H9 (cell line): ENCODE measurements at regions not wholly inside any gene's neighbourhood (a gene's known extent, or its start where the extent isn't known, plus 50 kb on each side); places are given as distances from the start of the nearest gene placed in this dataset.

Source experiments
- DNase-seq: peaks from one replicate; pipeline ENCODE4 v3.0.0-alpha.2; 2017
- H2AFZ ChIP-seq: one replicate; pipeline ENCODE4 v1.6.1; 2013; ENCODE audit warnings: mild to moderate bottlenecking, low read length, control low read depth, moderate library complexity
- H2AK5ac ChIP-seq: 2 replicates; pipeline ENCODE4 v1.6.1; 2013; ENCODE audit warnings: low read length, control low read depth, mixed read lengths; ENCODE audit not compliant: insufficient read length
- H2BK120ac ChIP-seq: one replicate; pipeline ENCODE4 v1.6.1; 2013; ENCODE audit warnings: low read depth, mild to moderate bottlenecking, low read length, control low read depth, inconsistent platforms; ENCODE audit not compliant: poor library complexity, severe bottlenecking
- H2BK12ac ChIP-seq: 2 replicates; pipeline ENCODE4 v1.6.1; 2013; ENCODE audit warnings: low read length, control low read depth, mixed read lengths, low read depth; ENCODE audit not compliant: insufficient read length
- H2BK15ac ChIP-seq: 2 replicates; pipeline ENCODE4 v1.6.1; 2013; ENCODE audit warnings: low read depth, low read length, control low read depth
- H2BK20ac ChIP-seq: one replicate; pipeline ENCODE4 v1.6.1; 2013; ENCODE audit warnings: low read depth, mild to moderate bottlenecking, low read length, control low read depth, inconsistent platforms; ENCODE audit not compliant: poor library complexity, severe bottlenecking
- H2BK5ac ChIP-seq: 2 replicates; pipeline ENCODE4 v1.6.1; 2013; ENCODE audit warnings: low read length, control low read depth, mixed read lengths; ENCODE audit not compliant: insufficient read length
- H3K14ac ChIP-seq: 2 replicates; pipeline ENCODE4 v1.6.1; 2013; ENCODE audit warnings: low read length, control low read depth; ENCODE audit not compliant: insufficient read depth
- H3K18ac ChIP-seq: 2 replicates; pipeline ENCODE4 v1.6.1; 2013; ENCODE audit warnings: low read depth, mild to moderate bottlenecking, mixed read lengths, low read length, control low read depth; ENCODE audit not compliant: insufficient read length
- H3K23ac ChIP-seq: 2 replicates; pipeline ENCODE4 v1.6.1; 2013; ENCODE audit warnings: low read length, control low read depth, mixed read lengths, low read depth; ENCODE audit not compliant: insufficient read length
- H3K23me2 ChIP-seq: 2 replicates; pipeline ENCODE4 v1.6.1; 2013; ENCODE audit warnings: low read depth, mild to moderate bottlenecking, mixed read lengths, low read length, control low read depth; ENCODE audit not compliant: insufficient read length, poor library complexity, severe bottlenecking
- H3K27ac ChIP-seq: 2 replicates; pipeline ENCODE4 v1.5.1; 2013; ENCODE audit warnings: low read length, control low read depth, mixed read lengths, low read depth; ENCODE audit not compliant: insufficient read length
- H3K27me3 ChIP-seq: 2 replicates; pipeline ENCODE4 v1.6.1; 2013; ENCODE audit warnings: low read length, control low read depth, inconsistent platforms; ENCODE audit not compliant: insufficient read depth
- H3K4ac ChIP-seq: 2 replicates; pipeline ENCODE4 v1.6.1; 2013; ENCODE audit warnings: low read depth, mild to moderate bottlenecking, control low read depth, inconsistent platforms, low read length, moderate library complexity
- H3K4me1 ChIP-seq: 2 replicates; pipeline ENCODE4 v1.6.1; 2013; ENCODE audit warnings: low read length, control low read depth, inconsistent platforms; ENCODE audit not compliant: insufficient read depth
- H3K4me2 ChIP-seq: 2 replicates; pipeline ENCODE4 v1.6.1; 2013; ENCODE audit warnings: low read length, control low read depth, mixed read lengths; ENCODE audit not compliant: insufficient read length, insufficient read depth
- H3K56ac ChIP-seq: 2 replicates; pipeline ENCODE4 v1.6.1; 2013; ENCODE audit warnings: low read depth, mild to moderate bottlenecking, mixed read lengths, low read length, control low read depth; ENCODE audit not compliant: insufficient read length
- H3K79me1 ChIP-seq: 2 replicates; pipeline ENCODE4 v1.6.1; 2013; ENCODE audit warnings: low read depth, mild to moderate bottlenecking, moderate library complexity, low read length, control low read depth, inconsistent platforms; ENCODE audit not compliant: insufficient read depth, poor library complexity, severe bottlenecking
- H3K79me2 ChIP-seq: 2 replicates; pipeline ENCODE4 v1.6.1; 2013; ENCODE audit warnings: low read length, control low read depth, inconsistent platforms; ENCODE audit not compliant: insufficient read depth
- H3K9ac ChIP-seq: 2 replicates; pipeline ENCODE4 v1.6.1; 2013; ENCODE audit warnings: low read length, control low read depth, mixed read lengths; ENCODE audit not compliant: insufficient read length; ENCODE audit errors: extremely low read depth
- H3K9me3 ChIP-seq: one replicate; pipeline ENCODE4 v1.6.1; 2013; ENCODE audit warnings: low read depth, low read length, inconsistent platforms; ENCODE audit not compliant: control insufficient read depth
- H3T11ph ChIP-seq: one replicate; pipeline ENCODE4 v1.6.1; 2013; ENCODE audit warnings: mild to moderate bottlenecking, low read length, control low read depth, inconsistent platforms
- H4K20me1 ChIP-seq: one replicate; pipeline ENCODE4 v1.6.1; 2013; ENCODE audit not compliant: control insufficient read depth, insufficient read length, insufficient read depth
- H4K5ac ChIP-seq: 2 replicates; pipeline ENCODE4 v1.6.1; 2013; ENCODE audit warnings: low read depth, mild to moderate bottlenecking, mixed read lengths, low read length, control low read depth; ENCODE audit not compliant: insufficient read length
- H4K8ac ChIP-seq: replicated peaks from 2 replicates; pipeline ENCODE4 v1.6.1; 2013; ENCODE audit warnings: low read length, control low read depth, mixed read lengths, low read depth; ENCODE audit not compliant: insufficient read length
- H4K91ac ChIP-seq: 2 replicates; pipeline ENCODE4 v1.6.1; 2013; ENCODE audit warnings: low read depth, mild to moderate bottlenecking, moderate library complexity, mixed read lengths, low read length, control low read depth; ENCODE audit not compliant: insufficient read length
- H3K27ac Mint-ChIP-seq, 3 experiments: 2 replicates in 2 of 3; 3 replicates in 1 of 3; pipeline ENCODE4 v1.8.0; 2020 to 2021; ENCODE audit warnings: mixed read lengths in 3 of 3, mild to moderate bottlenecking in 1 of 3, moderate library complexity in 1 of 3
- H3K27me3 Mint-ChIP-seq: 2 replicates; pipeline ENCODE4 v1.8.0; 2021; ENCODE audit warnings: low read depth, mild to moderate bottlenecking, moderate library complexity, mixed read lengths
- H3K36me3 Mint-ChIP-seq, 3 experiments: 2 replicates in 2 of 3; 3 replicates in 1 of 3; pipeline ENCODE4 v1.8.0; 2020 to 2021; ENCODE audit warnings: low read depth in 3 of 3, mixed read lengths in 3 of 3; ENCODE audit not compliant: insufficient read depth in 1 of 3
- H3K4me1 Mint-ChIP-seq, 2 experiments: 2 replicates each; pipeline ENCODE4 v1.8.0; 2020; ENCODE audit warnings: mixed read lengths in 2 of 2
- H3K4me3 Mint-ChIP-seq, 2 experiments: 2 replicates in 1 of 2; 3 replicates in 1 of 2; pipeline ENCODE4 v1.8.0; 2020 to 2021; ENCODE audit warnings: mild to moderate bottlenecking in 2 of 2, mixed read lengths in 2 of 2, moderate library complexity in 1 of 2
- H3K9me3 Mint-ChIP-seq, 2 experiments: 2 replicates in 1 of 2; 3 replicates in 1 of 2; pipeline ENCODE4 v1.8.0; 2020; ENCODE audit warnings: mild to moderate bottlenecking in 2 of 2, mixed read lengths in 2 of 2, moderate library complexity in 1 of 2
- WGBS: extraction: QIAGEN DNeasy Blood & Tissue Kit; methylation state at CpG from one replicate; pipeline ENCODE4 v1.1.7; 2013; ENCODE audit warnings: missing lambda C conversion rate, low lambda C conversion rate, mixed read lengths; ENCODE audit not compliant: insufficient read length; ENCODE audit errors: extremely low coverage; 5-methylcytosine and 5-hydroxymethylcytosine counted together
- TF ChIP-seq, protein P1 (sequence below): fragments of 200-600 bp; sonication (generic); conservative IDR thresholded peaks from 3 replicates; pipeline ENCODE4 v1.8.0; 2021; ENCODE audit warnings: antibody characterized with exemption, mild to moderate bottlenecking

DNA sequence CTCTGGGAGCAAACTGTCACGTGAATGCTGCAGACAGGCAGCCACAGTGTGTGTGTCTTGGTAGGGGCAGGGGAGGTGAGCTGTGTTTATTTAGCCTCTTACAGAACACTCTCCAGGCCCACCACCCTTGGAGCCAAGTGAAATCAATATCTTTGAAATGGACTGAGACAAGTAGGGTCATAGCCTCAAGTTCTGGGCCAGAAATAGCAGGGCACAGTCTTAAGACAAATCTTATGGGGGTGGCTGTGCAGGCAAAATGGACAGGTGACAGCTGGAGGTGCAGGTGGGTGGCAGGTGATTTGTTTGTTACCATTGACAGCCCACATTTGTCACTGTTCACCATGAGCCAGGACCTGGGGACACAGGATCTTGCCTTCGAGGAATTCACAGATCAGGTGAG, 93.6 kb upstream of the NMNAT3 start:
- Mint-ChIP-seq H3K4me3 (no peak overlapping the region), H3K36me3 (peaks cover 0 to 1% (median 0%) of the 10 kb centered on the region in 3 experiments; a peak in 1 of 7 replicates), H3K27ac (no peak overlapping the region), H3K4me1 (peaks cover 16 to 20% of the 10 kb centered on the region in 2 experiments), H3K27me3 (peaks cover 1% of the 10 kb centered on the region), H3K9me3 (no peaks in the 10 kb centered on the region)
- Histone ChIP-seq H3K79me2 (no peaks in the 10 kb centered on the region), H2BK5ac (no peak overlapping the region), H4K20me1 (no peaks in the 10 kb centered on the region), H2BK15ac (no peak overlapping the region), H4K8ac (no peak overlapping the region), H4K5ac (no peak overlapping the region), H3K27me3 (no peaks in the 10 kb centered on the region), H3K27ac (no peak overlapping the region), H3K79me1 (no peaks in the 10 kb centered on the region), H3K23ac (no peak overlapping the region), H3K4me1 (peaks cover 6% of the 10 kb centered on the region; the same call in 1 of the 2 replicates), H3K18ac (no peak overlapping the region), H3K9me3 (no peaks in the 10 kb centered on the region), H2AK5ac (no peak overlapping the region), H2BK12ac (no peak overlapping the region), H2BK20ac (no peak overlapping the region), H3K9ac (no peak overlapping the region), H4K91ac (no peak overlapping the region), H3K56ac (no peak overlapping the region), H3K4me2 (no peak overlapping the region), H3T11ph (no peak overlapping the region), H3K23me2 (no peaks in the 10 kb centered on the region), H3K14ac (no peak overlapping the region), H2AFZ (no peak overlapping the region), H2BK120ac (no peak overlapping the region), H3K4ac (no peak overlapping the region)
- TF ChIP-seq, protein P1, sequence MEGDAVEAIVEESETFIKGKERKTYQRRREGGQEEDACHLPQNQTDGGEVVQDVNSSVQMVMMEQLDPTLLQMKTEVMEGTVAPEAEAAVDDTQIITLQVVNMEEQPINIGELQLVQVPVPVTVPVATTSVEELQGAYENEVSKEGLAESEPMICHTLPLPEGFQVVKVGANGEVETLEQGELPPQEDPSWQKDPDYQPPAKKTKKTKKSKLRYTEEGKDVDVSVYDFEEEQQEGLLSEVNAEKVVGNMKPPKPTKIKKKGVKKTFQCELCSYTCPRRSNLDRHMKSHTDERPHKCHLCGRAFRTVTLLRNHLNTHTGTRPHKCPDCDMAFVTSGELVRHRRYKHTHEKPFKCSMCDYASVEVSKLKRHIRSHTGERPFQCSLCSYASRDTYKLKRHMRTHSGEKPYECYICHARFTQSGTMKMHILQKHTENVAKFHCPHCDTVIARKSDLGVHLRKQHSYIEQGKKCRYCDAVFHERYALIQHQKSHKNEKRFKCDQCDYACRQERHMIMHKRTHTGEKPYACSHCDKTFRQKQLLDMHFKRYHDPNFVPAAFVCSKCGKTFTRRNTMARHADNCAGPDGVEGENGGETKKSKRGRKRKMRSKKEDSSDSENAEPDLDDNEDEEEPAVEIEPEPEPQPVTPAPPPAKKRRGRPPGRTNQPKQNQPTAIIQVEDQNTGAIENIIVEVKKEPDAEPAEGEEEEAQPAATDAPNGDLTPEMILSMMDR = no peak
- no CpG with 5 or more reads among the region's 2 CpGs for WGBS
- no peak for DNase-seq
